OCI-LY3 (cell line): ENCODE measurements at regions not wholly inside any gene's neighbourhood (a gene's known extent, or its start where the extent isn't known, plus 50 kb on each side); places are given as distances from the start of the nearest gene placed in this dataset.

Experiments
- H2AFZ ChIP-seq: fragments of 200-600, 300-600 bp; shearing (Covaris generic); 2 replicates; pipeline ENCODE4 v1.6.0; 2014; ENCODE audit warnings: antibody characterized with exemption, low read depth, low read length
- H3K27ac ChIP-seq: fragments of 200-600, 300-600 bp; sonication (generic); 2 replicates; pipeline ENCODE4 v1.5.1; 2014; ENCODE audit warnings: mild to moderate bottlenecking, low read length, moderate library complexity, mixed read lengths
- H3K27me3 ChIP-seq: fragments of 200-600, 300-600 bp; sonication (generic); 2 replicates; pipeline ENCODE4 v1.6.1; 2014; ENCODE audit warnings: low read depth, low read length, mixed read lengths
- H3K36me3 ChIP-seq: fragments of 200-600, 300-600 bp; sonication (generic); replicated peaks from 2 replicates; pipeline ENCODE3; 2014; ENCODE audit warnings: low read depth, low read length, mixed read lengths
- H3K4me1 ChIP-seq: fragments of 300-600, 200-600 bp; sonication (generic); 2 replicates; pipeline ENCODE4 v1.6.1; 2014; ENCODE audit warnings: low read length, mixed read lengths
- H3K4me2 ChIP-seq: fragments of 200-600, 300-600 bp; sonication (generic); 2 replicates; pipeline ENCODE4 v1.6.1; 2014; ENCODE audit warnings: low read length, mixed read lengths
- H3K4me3 ChIP-seq: fragments of 300-600, 200-600 bp; sonication (generic); 2 replicates; pipeline ENCODE4 v1.5.1; 2014; ENCODE audit warnings: antibody characterized with exemption, mild to moderate bottlenecking, low read length, moderate library complexity
- H3K79me2 ChIP-seq: fragments of 300-600, 200-600 bp; shearing (Covaris generic); 2 replicates; pipeline ENCODE4 v1.6.1; 2014; ENCODE audit warnings: mild to moderate bottlenecking, low read length, mixed read lengths
- H3K9ac ChIP-seq: fragments of 300-600, 200-600 bp; shearing (Covaris generic); 2 replicates; pipeline ENCODE4 v1.6.0; 2014; ENCODE audit warnings: mild to moderate bottlenecking, low read length, moderate library complexity
- H3K9me3 ChIP-seq: fragments of 200-600, 300-600 bp; shearing (Covaris generic); 2 replicates; pipeline ENCODE4 v1.6.1; 2014; ENCODE audit warnings: low read length, mixed read lengths; ENCODE audit not compliant: insufficient read depth
- H4K20me1 ChIP-seq: fragments of 200-600, 300-600 bp; sonication (generic); 2 replicates; pipeline ENCODE4 v1.6.1; 2016; ENCODE audit warnings: low read length, mixed read lengths; ENCODE audit not compliant: insufficient read depth
- EZH2phosphoT487 ChIP-seq: fragments of 200-600 bp; shearing (Covaris generic); IDR thresholded peaks from 2 replicates; pipeline ENCODE4 v1.6.1; 2018; ENCODE audit warnings: antibody characterized with exemption, mixed run types, low read depth
- TF ChIP-seq, protein P1 (sequence below): fragments of 200-600, 300-600 bp; sonication (generic); IDR thresholded peaks from 2 replicates; pipeline ENCODE4 v1.5.1; 2014; ENCODE audit warnings: antibody characterized with exemption, low read length, low read depth

DNA sequence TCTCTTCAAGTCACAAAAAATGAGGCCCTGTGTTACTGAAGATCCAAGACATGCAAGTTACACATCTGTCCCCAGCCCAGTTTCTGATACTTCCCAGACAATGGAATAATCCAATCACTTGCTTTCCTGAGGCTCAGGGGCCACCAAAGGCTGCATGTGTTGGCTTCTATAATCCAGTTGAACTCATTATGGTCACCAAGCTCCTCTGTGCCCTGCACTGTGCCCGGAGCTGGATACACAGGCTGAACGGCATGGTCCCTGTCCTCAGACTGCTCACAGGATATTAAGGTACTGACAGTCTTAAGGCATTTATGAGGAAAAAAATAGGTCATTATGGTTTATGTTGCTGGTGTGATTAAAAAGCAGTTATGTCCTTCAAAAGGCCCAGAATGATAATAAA lies 117.0 kb upstream of the SYT6 start:
- Histone ChIP-seq H3K27me3 (peaks cover 4% of the 10 kb centered on the region; the same call in 1 of the 2 replicates), H3K4me2 (no peak overlapping the region), H3K4me1 (no peaks in the 10 kb centered on the region), H3K27ac (no peak overlapping the region), H3K9me3 (no peaks in the 10 kb centered on the region), H4K20me1 (no peaks in the 10 kb centered on the region), H3K36me3 (no peaks in the 10 kb centered on the region), H3K9ac (no peak overlapping the region), H3K79me2 (no peaks in the 10 kb centered on the region), H3K4me3 (no peak overlapping the region), H2AFZ (no peak overlapping the region)
- TF ChIP-seq EZH2phosphoT487 = no peak
- TF ChIP-seq, protein P1, sequence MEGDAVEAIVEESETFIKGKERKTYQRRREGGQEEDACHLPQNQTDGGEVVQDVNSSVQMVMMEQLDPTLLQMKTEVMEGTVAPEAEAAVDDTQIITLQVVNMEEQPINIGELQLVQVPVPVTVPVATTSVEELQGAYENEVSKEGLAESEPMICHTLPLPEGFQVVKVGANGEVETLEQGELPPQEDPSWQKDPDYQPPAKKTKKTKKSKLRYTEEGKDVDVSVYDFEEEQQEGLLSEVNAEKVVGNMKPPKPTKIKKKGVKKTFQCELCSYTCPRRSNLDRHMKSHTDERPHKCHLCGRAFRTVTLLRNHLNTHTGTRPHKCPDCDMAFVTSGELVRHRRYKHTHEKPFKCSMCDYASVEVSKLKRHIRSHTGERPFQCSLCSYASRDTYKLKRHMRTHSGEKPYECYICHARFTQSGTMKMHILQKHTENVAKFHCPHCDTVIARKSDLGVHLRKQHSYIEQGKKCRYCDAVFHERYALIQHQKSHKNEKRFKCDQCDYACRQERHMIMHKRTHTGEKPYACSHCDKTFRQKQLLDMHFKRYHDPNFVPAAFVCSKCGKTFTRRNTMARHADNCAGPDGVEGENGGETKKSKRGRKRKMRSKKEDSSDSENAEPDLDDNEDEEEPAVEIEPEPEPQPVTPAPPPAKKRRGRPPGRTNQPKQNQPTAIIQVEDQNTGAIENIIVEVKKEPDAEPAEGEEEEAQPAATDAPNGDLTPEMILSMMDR = no peak

DNA sequence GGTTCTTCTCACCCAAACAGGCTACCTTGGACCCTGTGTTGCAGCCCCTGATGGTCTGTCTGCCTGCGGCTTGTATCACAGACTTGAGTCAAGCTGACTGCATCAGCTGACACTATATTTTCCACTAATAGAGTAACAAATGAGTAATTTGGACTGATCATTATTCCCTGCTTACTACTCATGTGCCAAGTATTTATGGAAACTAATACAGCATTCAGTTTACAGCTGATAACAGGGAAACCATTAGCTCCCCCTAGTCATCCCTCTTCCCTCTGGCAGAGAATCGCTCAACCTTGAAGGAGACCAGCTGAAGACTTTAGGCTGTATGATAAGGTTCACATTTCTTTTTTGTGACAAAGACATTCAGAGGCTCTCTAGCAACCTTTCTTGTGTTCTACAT lies 116.6 kb upstream of the SYT6 start:
- TF ChIP-seq EZH2phosphoT487 = no peak
- TF ChIP-seq, protein P1 = no peak
- Histone ChIP-seq H3K9me3 (no peaks in the 10 kb centered on the region), H2AFZ (no peak overlapping the region), H3K79me2 (no peaks in the 10 kb centered on the region), H3K27me3 (0 out of 2 replicates have a peak, but pooled peaks cover 4% of the 10 kb centered on the region), H3K4me1 (no peaks in the 10 kb centered on the region), H3K4me3 (no peak overlapping the region), H3K36me3 (no peaks in the 10 kb centered on the region), H3K4me2 (no peak overlapping the region), H3K9ac (no peak overlapping the region), H3K27ac (no peak overlapping the region), H4K20me1 (no peaks in the 10 kb centered on the region)

DNA sequence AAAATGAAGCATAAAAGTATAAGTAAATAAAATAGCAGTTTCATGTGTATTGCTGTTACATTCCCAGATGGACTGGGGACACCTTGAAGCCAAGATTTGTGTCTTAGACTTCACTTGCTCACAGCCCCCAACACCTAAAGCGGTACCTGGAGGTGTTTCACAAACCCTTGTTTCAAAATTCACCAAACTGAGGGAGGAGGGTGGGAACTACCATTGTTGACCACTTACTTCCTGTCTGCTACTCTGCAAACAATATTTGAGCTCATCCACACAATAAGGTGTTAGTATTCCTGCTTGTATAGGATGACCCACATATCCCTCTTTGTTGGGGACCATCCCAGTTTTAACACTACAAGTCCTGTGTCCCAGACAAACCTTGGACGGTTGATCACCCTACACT lies 115.9 kb upstream of the SYT6 start:
- Histone ChIP-seq H3K27me3 (0 out of 2 replicates have a peak, but pooled peaks cover 4% of the 10 kb centered on the region), H2AFZ (no peak overlapping the region), H4K20me1 (no peaks in the 10 kb centered on the region), H3K36me3 (no peaks in the 10 kb centered on the region), H3K79me2 (no peaks in the 10 kb centered on the region), H3K27ac (no peak overlapping the region), H3K4me2 (no peak overlapping the region), H3K4me3 (no peak overlapping the region), H3K9ac (no peak overlapping the region), H3K4me1 (no peaks in the 10 kb centered on the region), H3K9me3 (no peaks in the 10 kb centered on the region)
- TF ChIP-seq, protein P1 = no peak
- TF ChIP-seq EZH2phosphoT487 = no peak

DNA sequence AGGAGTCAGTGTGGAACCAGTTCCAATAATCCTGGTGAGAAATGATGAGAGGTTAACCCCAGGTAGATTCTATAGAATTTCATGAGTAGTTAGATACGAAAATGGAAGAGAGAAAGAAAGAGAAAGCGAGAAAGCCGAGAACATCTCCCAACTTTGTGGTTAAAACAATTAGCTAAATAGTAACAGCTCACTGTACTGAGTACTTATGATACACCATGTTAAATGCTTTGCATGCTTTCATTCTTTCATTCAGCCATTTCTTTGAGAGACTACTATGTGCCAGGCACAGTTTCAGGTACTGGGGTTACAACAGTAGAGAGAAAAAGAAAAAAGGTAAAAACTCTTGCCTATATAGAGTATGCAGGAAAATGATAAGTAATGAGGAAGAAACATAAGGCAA lies 109.7 kb upstream of the SYT6 start:
- no peaks in the 10 kb centered on the region for H3K9me3 ChIP-seq
- no peak overlapping the region for H3K4me3 ChIP-seq
- no peaks in the 10 kb centered on the region for H3K36me3 ChIP-seq
- H3K27me3 ChIP-seq = no peaks in the 10 kb centered on the region
- no peak overlapping the region for H3K9ac ChIP-seq
- H3K27ac ChIP-seq = no peak overlapping the region
- TF ChIP-seq EZH2phosphoT487 = no peak
- H3K79me2 ChIP-seq = no peaks in the 10 kb centered on the region
- no peak overlapping the region for H2AFZ ChIP-seq
- H4K20me1 ChIP-seq = no peaks in the 10 kb centered on the region
- H3K4me2 ChIP-seq = no peak overlapping the region
- no peaks in the 10 kb centered on the region for H3K4me1 ChIP-seq

DNA sequence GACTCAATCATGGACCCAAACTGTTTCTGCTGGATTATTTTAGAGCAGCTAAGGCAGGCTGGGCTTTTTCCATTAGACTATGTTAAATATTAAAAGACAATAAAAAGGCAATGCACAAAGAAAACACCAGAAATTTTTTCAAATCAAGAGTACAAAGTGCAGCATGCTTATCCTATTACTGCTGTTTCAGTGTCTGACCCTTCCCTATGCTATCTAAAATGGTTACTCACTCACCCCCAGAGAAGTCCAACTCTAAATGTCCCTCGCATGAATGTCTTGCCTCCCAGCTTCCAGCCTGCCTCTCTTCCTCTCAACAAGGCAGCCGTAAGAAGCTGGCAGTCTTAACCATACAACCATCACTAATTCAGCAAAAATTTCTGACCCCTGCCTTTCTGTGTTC lies 108.7 kb upstream of the SYT6 start:
- no peak overlapping the region for H3K27ac ChIP-seq
- H3K36me3 ChIP-seq = no peaks in the 10 kb centered on the region
- H3K9ac ChIP-seq = no peak overlapping the region
- TF ChIP-seq EZH2phosphoT487 = no peak
- TF ChIP-seq, protein P1 = no peak
- H3K4me1 ChIP-seq = no peaks in the 10 kb centered on the region
- no peak overlapping the region for H2AFZ ChIP-seq
- H3K4me3 ChIP-seq = no peak overlapping the region
- no peaks in the 10 kb centered on the region for H4K20me1 ChIP-seq
- no peaks in the 10 kb centered on the region for H3K27me3 ChIP-seq
- H3K4me2 ChIP-seq = no peak overlapping the region
- H3K79me2 ChIP-seq = no peaks in the 10 kb centered on the region
- H3K9me3 ChIP-seq = no peaks in the 10 kb centered on the region
